H1 (cell line): ENCODE measurements at regions not wholly inside any gene's neighbourhood (a gene's known extent, or its start where the extent isn't known, plus 50 kb on each side); places are given as distances from the start of the nearest gene placed in this dataset.

Source experiments
- EZH2 ChIP-seq: fragments of 200-600 bp; sonication (generic); IDR thresholded peaks from 2 replicates; pipeline ENCODE4 v1.7.1; 2012; ENCODE audit warnings: low read depth, mild to moderate bottlenecking, moderate library complexity, low read length, inconsistent platforms; ENCODE audit not compliant: severe bottlenecking
- RBBP5 ChIP-seq: IDR thresholded peaks from 2 replicates; pipeline ENCODE4 v1.7.1; 2012; ENCODE audit warnings: low read depth, mild to moderate bottlenecking, inconsistent platforms, low read length, moderate library complexity, borderline replicate concordance
- ZNF274 ChIP-seq: IDR thresholded peaks from 2 replicates; pipeline ENCODE4 v1.7.0; 2012; ENCODE audit warnings: low read length, borderline replicate concordance; ENCODE audit errors: extremely low read depth

DNA sequence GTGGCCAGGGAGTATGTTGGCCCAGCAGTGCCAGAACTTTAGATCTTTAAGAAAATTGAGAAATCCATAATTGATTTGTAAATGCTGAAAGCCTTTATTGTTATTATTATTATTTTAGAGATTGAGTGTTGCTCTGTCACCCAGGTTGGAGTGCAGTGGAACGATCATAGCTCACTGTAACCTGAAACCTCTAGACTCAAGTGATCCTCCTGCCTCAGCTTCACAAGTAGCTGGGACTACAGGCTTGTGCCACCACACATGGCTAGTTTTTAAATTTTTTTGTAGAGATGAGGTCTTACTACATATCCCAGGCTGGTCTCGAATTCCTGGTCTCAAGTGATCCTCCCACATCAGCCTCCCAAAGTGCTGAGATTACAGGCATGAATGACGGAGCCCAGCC lies 143.2 kb upstream of the CCDC68 start (continued):
- no peak for TF ChIP-seq ZNF274
- no peak for TF ChIP-seq EZH2
- no peak for TF ChIP-seq RBBP5
